ENCODE measurements at regions not wholly inside any gene's neighbourhood (a gene's known extent, or its start where the extent isn't known, plus 50 kb on each side); places are given as distances from the start of the nearest gene placed in this dataset.
"Not testable (repeated sequence)": the region's sequence is repeated elsewhere in the genome, so short reads cannot be mapped to it uniquely, and the experiment has no call there.

DNA sequence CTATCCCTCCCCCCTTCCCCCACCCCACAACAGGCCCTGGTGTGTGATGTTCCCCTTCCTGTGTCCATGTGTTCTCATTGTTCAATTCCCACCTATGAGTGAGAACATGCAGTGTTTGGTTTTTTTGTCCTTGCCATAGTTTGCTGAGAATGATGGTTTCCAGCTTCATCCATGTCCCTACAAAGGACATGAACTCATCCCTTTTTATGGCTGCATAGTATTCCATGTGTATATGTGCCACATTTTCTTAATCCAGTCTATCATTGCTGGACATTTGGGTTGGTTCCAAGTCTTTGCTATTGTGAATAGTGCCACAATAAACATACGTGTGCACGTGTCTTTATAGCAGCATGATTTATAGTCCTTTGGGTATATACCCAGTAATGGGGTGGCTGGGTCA, 52.3 kb upstream of the MAN1A2 start:
- DNase-seq (ENCODE audit: low spot score), result not testable (repeated sequence)

DNA sequence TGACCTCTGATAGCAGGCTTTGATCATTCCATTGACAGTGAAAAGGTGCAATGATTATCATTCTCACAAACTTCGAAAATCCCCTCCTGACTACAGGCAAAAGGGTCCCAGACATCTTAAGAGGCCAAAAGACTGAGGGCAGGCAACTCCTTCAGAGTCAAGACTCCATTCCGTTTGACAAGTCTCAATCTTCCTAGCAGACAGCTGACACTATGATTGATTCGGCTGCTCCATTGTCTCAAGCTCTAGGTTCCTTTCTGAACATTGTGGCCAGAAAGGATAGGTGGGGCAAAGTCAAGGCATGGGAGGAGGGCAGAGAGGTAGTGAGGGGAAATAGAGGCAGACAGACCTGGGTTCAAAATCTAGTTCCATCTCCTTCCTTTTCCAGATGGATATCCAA, 53.7 kb upstream of the MAN1A2 start:
- DNase-seq (ENCODE audit: low spot score), result no peak

DNA sequence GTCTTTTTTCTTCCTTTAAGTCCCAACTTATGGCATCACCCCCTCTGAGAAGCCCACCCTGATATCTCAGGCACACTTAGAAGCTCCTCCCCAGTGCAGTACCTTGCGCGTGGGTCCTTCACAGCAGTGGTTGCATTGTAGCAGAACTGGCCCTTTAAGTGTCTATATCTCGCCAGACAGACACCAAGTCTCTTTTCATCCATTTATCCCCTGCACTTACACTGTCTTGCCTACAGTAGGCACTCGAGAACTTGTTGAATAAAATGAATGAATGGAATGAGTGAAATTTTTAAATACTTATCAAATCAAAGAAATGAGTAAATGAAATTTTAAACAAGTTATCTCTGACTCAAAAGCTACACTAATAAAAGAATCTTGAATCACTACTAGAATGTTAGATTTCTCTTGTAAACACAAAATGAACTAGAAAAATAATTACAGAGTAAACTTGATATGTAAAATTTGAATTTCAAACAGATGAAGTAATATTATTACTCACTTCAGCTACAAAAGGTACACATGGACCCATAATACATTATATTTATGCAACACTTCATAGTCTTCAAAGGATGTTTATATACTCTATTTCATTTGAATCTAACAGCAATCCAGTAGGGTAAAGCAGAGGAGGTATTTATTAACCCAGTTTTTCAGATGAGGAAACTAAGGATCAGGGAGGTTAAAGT, 54.7 kb upstream of the MAN1A2 start:
- DNase-seq (ENCODE audit: low spot score), result peak; percentile 6

DNA sequence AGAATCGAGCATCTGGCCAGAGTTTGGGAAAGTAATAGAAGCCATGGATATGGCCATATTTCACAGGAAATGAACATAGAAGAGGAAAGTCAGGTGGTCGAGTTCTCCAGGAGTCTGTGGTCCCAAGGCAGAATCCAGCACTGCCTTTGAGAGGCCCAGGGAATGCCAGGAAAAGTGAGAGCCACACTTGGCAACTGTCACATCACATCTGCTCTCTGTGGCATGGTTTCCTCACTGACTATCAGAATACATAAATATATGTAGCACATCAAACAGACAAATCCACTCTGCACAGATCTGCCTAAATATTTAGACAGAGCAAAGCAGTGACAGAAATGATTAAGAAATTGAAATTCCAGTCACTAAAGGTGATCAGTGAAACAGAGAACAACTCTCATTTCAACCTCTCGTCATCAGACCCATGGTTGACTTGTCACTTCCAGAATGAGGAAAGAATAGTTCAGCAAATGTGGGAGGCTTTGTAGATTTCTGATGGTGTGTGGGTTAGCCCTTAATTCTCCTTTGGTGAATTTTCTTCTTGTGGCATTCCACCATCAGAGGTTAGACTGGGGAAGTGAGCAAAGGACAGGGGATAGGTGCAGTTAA, 58.8 kb upstream of the MAN1A2 start:
- no peak for DNase-seq (ENCODE audit: low spot score)

DNA sequence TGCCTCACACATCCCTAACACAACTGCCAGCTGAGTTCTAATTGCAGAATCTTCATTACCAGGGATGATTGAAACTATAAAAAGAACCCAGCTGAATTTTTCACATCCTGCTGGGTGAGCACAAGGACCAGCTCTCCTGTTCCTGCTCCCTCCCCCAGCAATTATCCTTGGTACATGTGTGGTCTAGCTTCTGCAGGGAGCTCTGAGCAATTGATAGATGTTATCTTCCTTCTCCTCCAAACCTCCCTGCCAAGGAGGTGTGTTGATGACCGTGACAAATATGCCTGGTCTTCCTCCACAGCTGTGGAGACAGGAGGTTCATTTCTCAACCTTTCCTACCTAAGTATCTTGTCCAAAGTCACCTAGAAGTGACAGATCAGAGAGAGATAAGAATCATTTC, 65.3 kb upstream of the MAN1A2 start:
- no peak for DNase-seq (ENCODE audit: low spot score)

DNA sequence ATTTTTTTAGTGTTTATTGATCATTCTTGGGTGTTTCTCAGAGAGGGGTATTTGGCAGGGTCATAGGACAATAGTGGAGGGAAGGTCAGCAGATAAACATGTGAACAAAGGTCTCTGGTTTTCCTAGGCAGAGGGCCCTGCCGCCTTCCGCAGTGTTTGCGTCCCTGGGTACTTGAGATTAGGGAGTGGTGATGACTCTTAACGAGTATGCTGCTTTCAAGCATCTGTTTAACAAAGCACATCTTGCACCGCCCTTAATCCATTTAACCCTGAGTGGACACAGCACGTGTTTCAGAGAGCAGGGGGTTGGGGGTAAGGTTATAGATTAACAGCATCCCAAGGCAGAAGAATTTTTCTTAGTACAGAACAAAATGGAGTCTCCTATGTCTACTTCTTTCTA, 67.1 kb upstream of the MAN1A2 start:
- DNase-seq (ENCODE audit: low spot score), result not testable (repeated sequence)

DNA sequence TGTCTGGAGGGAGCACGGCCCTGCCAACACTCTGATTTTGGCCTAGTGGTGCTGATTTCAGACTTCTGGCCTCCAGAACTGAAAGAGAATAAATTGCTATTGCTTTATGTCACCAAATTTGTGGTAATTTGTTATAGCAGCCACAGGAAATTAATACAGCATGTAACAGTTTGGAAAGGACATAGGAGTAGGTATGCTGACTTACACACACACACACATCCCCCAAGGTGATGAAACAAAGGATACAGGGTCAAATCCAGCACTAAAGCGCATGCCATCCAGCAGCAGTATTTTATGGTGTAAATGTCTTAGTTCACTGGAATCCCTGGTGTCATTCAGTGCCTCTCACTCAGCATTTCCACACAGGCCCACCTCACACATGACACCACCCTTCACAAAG, 72.2 kb upstream of the MAN1A2 start:
- DNase-seq (ENCODE audit: low spot score), result no peak

DNA sequence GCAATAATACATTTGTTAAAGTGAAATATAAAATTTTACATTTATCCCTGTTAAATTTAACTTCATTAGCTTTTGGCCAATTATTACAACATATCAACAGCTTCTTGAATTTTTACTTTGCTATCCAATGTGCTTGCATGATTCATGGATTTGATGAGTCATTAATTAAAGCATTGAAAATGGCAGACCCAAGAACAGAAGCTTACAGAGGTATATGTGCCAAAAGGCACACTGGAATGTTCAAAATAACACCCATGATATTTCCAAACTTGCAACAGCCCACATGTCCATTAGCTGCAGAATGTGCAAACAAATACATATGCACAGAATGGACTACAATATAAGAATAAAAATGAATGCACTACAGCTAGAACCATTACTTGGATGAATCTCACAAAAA, 76.4 kb upstream of the MAN1A2 start:
- no peak for DNase-seq (ENCODE audit: low spot score)

DNA sequence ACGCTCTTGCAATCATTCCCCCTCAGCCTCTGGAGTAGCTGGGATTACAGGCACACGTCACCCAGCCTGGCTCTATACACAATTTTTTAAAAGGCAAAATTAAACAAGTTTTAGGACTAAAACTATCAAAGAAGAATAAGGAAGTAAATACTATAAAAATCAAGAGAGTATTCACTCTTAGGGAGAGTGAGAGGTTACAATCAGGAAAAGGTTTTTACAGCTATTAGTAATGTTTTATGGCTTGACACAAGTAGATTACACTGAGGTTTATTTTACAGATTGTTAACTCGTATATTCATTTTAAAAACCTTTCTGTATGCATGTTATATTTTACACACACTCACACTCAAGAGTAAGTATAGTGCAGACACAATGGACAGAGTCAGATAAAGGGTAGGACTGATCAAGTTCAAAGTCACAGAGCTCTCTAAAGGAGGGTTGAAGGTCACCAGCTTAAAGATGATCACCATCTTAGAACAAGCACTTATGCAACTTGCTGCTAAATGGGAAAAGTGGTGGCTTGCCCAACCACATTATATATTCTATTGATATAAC, 77.9 kb upstream of the MAN1A2 start:
- DNase-seq (ENCODE audit: low spot score), result no peak

DNA sequence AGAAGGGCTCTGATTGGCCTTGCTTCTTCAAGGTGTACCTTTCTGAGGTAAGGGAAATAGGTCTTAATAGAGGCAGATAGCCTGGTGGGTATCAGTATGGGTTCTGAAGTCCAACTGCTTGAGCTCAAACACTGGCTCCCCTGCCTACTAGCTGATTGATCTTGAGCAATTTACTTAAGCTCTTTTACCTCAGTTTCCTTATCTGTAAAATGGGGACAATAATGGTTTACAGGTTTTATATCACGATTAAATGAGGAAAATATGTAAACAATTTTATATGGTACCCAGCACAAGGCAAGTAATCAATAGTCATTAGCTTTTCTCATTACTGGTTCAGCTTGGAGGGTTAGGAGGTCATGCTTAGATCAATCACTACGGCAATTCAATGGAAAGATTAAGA, 75.8 kb upstream of the VTCN1 start:
- DNase-seq (ENCODE audit: low spot score), result no peak

DNA sequence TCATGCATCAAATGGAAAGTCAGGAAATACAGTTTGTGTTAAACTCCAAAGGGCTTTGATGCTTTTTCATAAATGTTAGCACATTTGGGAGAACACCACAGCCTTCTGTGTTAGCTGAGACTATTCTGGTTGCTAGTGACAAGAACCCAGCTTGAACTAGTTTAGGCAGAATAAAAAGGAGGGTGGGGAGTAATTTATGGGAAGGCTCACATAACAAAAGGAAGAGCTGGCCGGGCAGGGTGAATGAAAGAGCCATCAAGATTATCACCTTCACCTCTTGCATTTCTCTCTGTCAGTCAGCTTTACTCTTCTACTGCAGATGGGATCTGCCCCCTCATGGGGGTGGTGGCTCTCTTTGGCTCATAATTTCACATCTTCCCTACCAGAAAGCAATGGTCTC, 75.4 kb upstream of the VTCN1 start:
- DNase-seq (ENCODE audit: low spot score), result no peak

DNA sequence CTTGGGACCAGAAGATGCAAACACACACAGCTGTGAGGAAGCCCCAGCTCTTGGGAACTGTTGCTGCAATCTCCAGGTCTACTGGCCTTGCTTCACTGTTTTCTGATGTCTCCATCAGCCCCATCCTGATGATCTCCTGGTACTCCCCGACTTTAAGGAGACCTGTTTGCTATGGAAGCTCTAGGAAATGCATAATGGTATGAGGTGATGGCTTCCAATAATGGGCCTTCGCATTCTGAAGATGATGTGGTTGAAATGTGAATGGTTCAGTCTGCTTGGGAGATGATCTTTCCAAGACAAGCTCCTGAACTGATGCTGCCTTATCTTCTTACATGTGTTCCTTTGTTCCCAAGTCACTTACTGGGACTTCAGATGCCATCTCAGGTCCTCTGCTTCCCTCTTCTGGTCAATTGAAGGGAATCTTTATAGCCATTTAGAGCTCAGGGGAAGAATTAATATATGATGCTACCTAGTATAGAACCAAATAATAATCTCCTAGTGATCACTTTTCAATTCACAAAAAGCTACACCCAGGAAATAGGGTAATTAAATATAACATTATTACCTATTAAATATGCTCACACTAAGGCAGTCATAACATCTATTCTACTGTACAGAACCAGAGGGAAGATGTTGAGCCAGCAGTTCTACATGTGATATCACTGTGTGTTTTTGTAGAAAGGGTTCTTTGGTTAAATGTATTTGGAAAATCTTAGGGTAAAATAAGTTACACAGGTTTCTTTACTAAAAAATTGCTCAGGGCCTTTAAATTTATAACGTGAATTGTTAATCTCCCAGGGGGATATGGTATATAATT, 73.9 kb upstream of the VTCN1 start:
- peak; percentile 6 for DNase-seq (ENCODE audit: low spot score)

DNA sequence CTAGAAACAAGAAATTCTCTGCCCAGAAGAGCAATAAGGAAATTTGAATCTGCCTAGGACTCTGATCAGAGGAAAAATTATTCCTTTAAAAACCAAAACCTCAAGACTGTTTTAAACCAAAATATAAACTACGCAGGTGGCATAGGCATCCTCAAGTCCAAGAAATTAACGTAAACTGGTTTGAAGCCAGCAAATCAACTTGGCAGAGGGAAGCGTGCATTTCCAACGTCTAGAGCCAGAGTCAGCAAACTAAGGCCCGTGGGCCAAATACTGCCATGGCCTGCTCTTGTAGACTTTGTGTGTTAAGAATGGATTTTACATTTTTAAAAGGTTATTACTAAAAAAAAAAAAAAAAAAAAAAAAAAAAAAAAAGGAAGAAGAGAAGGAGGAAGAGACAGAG, 67.8 kb upstream of the VTCN1 start:
- DNase-seq (ENCODE audit: low spot score), result no peak

DNA sequence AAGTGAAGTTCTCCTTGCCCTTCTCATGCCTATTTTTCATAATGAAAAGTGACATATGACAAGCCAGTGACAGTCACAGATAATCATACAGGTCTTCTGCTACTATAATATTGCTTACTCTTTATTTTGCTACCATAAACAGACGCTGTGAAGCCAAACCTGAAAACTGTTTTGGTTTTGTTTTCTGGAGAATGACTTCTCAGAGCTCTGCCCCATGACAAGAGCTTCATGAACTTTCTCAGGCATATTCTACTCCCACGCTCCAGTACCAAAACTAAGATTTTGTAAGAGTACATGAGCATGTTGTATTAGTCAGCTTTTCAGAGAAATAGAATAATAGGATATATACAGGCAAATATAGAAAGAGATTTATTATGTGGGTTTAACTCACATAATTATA, 64.3 kb upstream of the VTCN1 start:
- no peak for DNase-seq (ENCODE audit: low spot score)

DNA sequence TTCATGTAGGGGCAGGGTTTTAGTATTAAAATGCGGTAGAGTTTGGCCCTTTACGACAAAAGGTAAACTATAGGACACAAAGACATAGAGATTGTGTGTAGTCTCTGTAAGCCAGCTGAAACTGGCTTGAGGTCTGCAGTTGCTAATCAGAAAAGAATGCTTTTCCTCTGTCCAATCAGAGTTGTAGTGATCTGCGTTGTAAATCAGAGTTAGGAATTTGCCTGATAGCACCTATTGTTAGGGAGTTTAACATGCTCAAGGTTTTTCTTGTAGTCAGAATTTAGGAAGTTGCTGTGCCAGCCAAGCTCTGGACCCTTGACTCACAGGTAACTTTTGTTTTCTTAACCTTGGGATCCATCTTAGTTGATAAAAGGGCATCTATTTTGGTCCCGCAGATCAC, 61.2 kb upstream of the VTCN1 start:
- DNase-seq (ENCODE audit: low spot score), result no peak

DNA sequence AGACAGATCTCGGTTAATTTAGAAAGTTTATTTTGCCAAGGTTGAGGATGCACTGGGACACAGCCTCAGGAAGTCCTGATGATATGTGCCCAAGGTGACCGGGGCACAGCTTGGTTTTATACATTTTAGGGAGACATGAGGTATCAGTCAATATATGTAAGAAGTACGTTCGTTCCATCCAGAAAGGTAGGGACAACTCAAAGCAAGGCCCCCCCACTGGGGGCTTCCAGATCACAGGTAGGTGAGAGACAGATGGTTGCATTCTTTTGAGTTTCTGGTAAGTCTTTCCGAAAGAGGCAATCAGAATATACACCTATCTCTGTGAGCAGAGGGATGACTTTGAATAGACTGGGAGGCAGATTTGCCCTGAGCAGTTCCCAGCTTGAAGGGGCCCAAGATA, 60.4 kb upstream of the VTCN1 start:
- DNase-seq (ENCODE audit: low spot score), result no peak

DNA sequence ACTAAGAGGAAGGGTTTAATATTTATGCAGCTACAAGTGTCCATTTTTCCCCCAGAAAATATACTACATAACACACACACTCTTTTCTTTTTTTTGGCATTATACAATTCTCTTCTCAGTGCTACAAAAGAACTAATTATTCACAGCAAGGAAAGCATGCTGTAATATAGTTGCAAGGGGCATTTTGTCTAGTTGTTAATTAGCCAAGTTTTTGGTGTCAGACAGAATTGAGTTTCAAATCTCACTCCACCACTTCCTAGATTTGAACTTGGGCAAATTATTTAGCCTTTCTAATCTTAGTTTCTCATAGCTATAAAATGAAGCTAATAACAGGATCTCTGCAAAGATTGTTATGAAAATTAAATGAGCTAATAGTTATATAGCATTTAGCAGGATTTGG, 60.0 kb upstream of the VTCN1 start:
- no peak for DNase-seq (ENCODE audit: low spot score)

DNA sequence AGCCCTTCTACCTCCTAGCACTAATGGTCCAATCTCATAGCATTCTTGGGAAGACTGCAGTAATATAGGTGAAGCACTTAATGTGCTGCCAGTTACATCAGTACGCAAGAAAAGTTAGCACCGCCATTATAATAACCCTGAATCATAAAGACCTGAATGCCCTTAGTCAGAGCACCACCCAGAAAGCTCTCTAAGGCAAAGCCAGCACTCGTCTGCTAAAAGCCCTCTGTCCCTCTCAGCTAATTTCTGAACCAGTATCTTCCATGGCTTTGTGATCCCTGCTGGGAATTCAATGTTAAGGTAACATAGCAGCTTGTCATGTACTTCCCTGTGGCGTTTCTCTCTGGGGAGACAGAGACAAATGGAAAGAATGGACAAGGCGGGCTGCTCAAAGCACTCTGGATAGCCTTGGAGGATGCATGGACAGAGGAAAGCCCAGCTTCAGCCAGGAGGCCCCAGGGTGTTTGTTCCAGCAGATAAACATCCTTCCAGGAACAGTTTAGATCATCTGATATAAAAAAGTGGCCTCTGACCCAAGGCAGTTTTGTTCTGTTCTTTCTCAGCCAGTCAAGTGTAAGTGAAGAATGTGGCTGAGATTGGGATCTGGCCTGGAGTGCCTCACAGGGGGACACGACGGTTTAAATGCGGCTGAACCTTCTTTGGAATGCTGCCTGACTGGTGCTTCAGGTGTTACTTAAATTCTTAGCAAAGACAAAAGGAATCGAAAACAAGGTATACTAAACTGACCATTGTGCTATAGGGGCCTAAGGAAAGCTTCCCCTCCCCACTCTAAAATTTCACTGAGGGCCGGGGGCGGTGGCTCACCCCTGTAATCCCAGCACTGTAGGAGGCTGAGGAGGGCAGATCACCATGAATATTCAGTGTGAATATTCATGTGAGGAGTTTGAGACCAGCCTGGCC, 58.1 kb upstream of the VTCN1 start:
- no peak for DNase-seq (ENCODE audit: low spot score)

DNA sequence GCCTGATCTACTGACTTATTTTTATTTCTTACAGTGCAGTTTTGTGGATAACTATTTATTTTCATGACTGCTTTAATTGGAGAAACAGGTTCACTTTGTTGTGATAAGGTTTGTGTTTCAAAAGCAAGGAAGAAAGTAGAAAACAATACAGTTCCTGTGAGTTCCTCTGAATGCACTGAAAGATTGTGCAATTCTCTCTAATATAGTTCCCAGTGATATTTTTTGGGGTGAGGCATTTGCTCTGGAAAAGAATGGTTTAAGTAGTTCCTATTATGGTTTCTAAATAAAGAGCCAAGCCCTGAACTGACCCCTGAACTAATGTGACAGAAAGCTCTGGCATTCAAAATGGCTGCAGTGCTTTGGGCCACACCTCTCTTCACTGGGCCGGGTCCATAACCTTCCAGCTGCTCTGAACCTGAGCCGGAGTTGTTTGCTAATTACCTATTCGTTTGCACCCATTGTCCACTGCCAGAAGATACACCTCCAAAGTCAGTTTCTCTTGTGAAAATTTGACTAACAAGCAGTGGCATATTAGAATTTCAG, 56.6 kb upstream of the VTCN1 start:
- DNase-seq (ENCODE audit: low spot score), result no peak

DNA sequence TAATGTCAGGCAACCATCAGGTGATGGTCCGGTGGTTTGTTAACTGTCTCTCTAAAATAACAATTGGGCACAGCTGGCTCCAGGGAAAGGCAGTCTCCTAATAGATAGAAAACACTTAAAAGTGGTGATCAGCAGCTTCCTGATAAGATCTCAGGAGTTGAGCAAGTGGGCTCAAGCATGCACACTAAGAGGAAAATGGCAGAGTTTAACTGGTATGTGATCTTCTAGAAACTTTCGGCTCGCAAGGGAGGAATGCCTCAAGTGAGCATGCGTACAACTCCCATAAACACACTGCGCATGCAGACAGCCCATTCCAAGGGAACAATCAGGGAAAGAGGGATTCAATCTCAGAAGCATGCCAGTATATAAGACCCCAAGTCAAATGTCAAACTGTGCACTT, 52.2 kb upstream of the VTCN1 start:
- DNase-seq (ENCODE audit: low spot score), result no peak

DNA sequence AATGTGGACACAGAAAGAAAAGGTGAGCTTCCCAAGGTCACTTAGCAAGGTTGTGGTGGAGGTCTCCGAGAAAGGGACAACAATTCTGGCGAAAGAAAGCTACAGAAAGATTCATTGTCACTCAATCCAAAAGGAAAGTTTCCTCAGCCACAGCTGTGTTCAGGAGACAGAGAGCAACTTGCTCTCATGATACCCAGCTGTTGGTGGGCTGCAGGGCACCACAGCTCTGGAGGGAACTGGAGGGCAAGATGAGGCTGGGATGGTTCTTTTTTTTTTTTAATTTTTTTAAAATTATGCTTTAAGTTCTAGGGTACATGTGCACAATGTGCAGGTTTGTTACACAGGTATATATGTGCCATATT, 50.7 kb upstream of the VTCN1 start:
- no peak for DNase-seq (ENCODE audit: low spot score)
